Lower leg skin (tissue), 4 donors: ENCODE measurements at regions not wholly inside any gene's neighbourhood (a gene's known extent, or its start where the extent isn't known, plus 50 kb on each side); places are given as distances from the start of the nearest gene placed in this dataset.

ENCODE experiments used
- DNase-seq, 2 donors: peaks; one replicate each; pipeline ENCODE4 v3.0.0-alpha.2; 2019; ENCODE audit warnings: low spot score in 2 of 2
- H3K4me3 ChIP-seq: fragments of 200-600 bp; sonication (generic); 2 replicates; pipeline ENCODE4 v1.5.1; 2017; ENCODE audit warnings: mild to moderate bottlenecking, low read depth; ENCODE audit not compliant: poor library complexity, severe bottlenecking
- CTCF ChIP-seq, 3 donors: fragments of 450-650 bp; IDR thresholded peaks; one replicate each; pipeline ENCODE4 v1.5.1; 2016; ENCODE audit warnings: antibody characterized with exemption in 3 of 3, mild to moderate bottlenecking in 3 of 3, moderate library complexity in 2 of 3
- POLR2A ChIP-seq, 2 donors: fragments of 450-650 bp; IDR thresholded peaks; one replicate each; pipeline ENCODE4 v1.6.1; 2016 to 2017; ENCODE audit warnings: antibody characterized with exemption in 2 of 2, mild to moderate bottlenecking in 1 of 2, moderate library complexity in 1 of 2
- WGBS, 2 donors: methylation state at CpG; one replicate each; pipeline ENCODE4 v1.1.5; 2018; 5-methylcytosine and 5-hydroxymethylcytosine counted together
- intact Hi-C: fragments of 100-400 bp; cut with DNase I; formaldehyde crosslinking; loops from one replicate; pipeline ENCODE4 v1.15.0; 2023; ENCODE audit warnings: low total_unique reads

DNA sequence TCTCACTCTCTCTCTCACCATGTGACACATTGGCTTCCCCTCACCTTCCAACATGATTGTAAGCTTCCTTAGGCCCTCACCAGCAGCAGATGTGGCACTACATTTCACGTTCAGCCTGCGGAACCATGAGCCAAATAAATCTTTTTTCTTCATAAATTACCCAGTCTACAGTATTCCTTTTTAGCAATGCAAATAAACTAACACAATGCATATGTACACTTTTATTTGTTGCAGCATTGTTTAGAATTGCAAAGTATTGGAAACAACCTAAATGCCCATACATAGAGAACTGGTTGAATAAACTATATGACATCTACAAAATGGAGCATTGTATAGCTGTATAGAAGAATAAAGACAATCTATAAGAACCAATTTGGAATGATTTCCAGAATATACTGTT lies 487.6 kb downstream of the FUT8 start:
- intact Hi-C loops = no loop called here
- DNase-seq = no peak
- H3K4me3 ChIP-seq = no peak overlapping the region
- no peak for TF ChIP-seq POLR2A (IDR thresholded peaks at IDR 0.05)
- 75 to 83% methylated on average over 2 of the region's 2 CpGs for WGBS, 2 donors

GRCh38 chr14:65901595-65901994 lies 489.1 kb downstream of the FUT8 start:
- intact Hi-C loops = no loop called here
- 32 to 47% methylated on average over 1 of the region's 1 CpG for WGBS, 2 donors
- H3K4me3 ChIP-seq = no peak overlapping the region
- no peak for DNase-seq
- TF ChIP-seq CTCF (IDR thresholded peaks at IDR 0.05) = no peak
- TF ChIP-seq POLR2A (IDR thresholded peaks at IDR 0.05) = no peak

DNA sequence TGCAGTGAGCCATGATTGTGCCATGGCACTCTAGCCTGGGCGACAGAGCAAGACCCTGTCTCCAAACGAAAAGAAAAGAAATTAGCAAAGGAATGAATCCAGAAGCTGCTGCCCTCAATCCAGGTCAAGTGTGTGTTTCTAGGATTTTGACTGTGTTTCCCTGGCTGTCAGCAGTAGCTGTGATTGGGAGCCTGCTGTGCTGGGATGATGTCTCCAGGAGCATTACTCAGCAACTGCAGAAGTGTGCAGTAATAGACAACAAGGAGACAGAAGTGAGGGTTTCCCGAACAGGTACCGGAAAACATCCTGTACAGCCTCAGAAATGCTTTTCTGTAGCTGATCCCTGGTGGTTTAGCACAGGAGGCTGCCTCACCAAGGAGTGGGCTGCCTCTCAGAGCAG lies 492.5 kb downstream of the FUT8 start:
- no peak overlapping the region for H3K4me3 ChIP-seq
- intact Hi-C loops = no loop called here
- DNase-seq = no peak
- WGBS, 2 donors = 82 to 85% methylated on average over 4 of the region's 4 CpGs
- no peak for TF ChIP-seq POLR2A (IDR thresholded peaks at IDR 0.05)
- no peak for TF ChIP-seq CTCF (IDR thresholded peaks at IDR 0.05)

GRCh38 chr14:65906344-65906743 lies 493.8 kb downstream of the FUT8 start:
- intact Hi-C loops = no loop called here
- TF ChIP-seq POLR2A (IDR thresholded peaks at IDR 0.05) (no peak), CTCF (IDR thresholded peaks at IDR 0.05) (no peak)
- no peak for DNase-seq
- 44 to 47% methylated on average over 4 of the region's 4 CpGs for WGBS, 2 donors
- no peak overlapping the region for H3K4me3 ChIP-seq

- intact Hi-C loops = no loop called here
- H3K4me3 ChIP-seq = no peak overlapping the region
- TF ChIP-seq POLR2A (IDR thresholded peaks at IDR 0.05) = no peak
- TF ChIP-seq CTCF (IDR thresholded peaks at IDR 0.05) = no peak
- 90 to 91% methylated on average over 2 of the region's 2 CpGs for WGBS, 2 donors
- DNase-seq = no peak
Measured at GRCh38 chr14:65906948-65907347, 494.4 kb downstream of the FUT8 start.

DNA sequence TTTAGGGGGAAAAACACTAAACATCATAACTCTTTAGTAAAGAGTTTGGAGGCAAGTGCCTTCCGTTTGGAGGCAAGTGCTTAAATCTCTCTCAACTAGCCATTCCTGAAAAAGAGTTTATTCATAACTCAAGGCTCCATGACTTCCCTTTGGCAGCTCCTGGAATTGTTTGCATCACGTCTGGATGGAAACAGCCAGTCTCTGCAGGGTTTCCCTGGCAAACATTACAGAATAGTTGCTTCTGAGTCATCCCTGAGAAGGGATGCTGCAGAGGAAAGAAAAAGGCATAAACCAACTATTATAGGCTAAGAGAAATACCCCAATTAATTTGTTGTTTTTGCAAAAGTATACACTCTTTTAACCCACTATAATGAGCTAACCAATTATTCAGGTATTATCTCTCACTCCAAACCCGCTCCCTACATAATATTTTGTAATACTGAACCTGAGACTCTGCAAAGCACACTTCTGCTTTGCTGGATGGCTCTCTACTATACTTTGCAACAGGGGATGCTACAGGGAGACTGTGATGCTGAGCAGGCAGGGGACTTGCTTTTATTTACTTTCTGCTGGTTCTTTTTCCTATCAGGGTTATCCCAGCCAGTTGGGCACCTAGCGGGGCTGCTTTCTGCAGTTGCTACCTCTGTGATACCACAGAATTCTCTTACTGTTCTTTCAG lies 497.7 kb downstream of the FUT8 start:
- no peak overlapping the region for H3K4me3 ChIP-seq
- 56 to 60% methylated on average over 4 of the region's 4 CpGs for WGBS, 2 donors
- no peak for DNase-seq
- TF ChIP-seq POLR2A (IDR thresholded peaks at IDR 0.05) (no peak), CTCF (IDR thresholded peaks at IDR 0.05) (no peak)
- intact Hi-C loops = no loop called here
